Femur (tissue), 1 donor: ENCODE measurements at regions not wholly inside any gene's neighbourhood (a gene's known extent, or its start where the extent isn't known, plus 50 kb on each side); places are given as distances from the start of the nearest gene placed in this dataset.
"Not testable (repeated sequence)": the region's sequence is repeated elsewhere in the genome, so short reads cannot be mapped to it uniquely, and the experiment has no call there.

Source experiments
- DNase-seq: peaks from one replicate; pipeline ENCODE4 v3.0.0-alpha.2; 2017

- DNase-seq: no peak
Measured at GRCh38 chr12:131192951-131193350, 239.2 kb downstream of the ADGRD1 start.

GRCh38 chr12:131194166-131194565 lies 240.5 kb downstream of the ADGRD1 start:
- no peak for DNase-seq

GRCh38 chr12:131195796-131196195 lies 242.1 kb downstream of the ADGRD1 start:
- no peak for DNase-seq

GRCh38 chr12:131196220-131196619 lies 242.5 kb downstream of the ADGRD1 start:
- no peak for DNase-seq

- DNase-seq: no peak
Measured at GRCh38 chr12:131197490-131197889, 243.8 kb downstream of the ADGRD1 start.

- no peak for DNase-seq
Measured at GRCh38 chr12:131199221-131199620, 245.5 kb downstream of the ADGRD1 start.

- DNase-seq: not testable (repeated sequence)
Measured at GRCh38 chr12:131201912-131202311, 248.2 kb downstream of the ADGRD1 start.

GRCh38 chr12:131202592-131203378 lies 249.1 kb downstream of the ADGRD1 start:
- no peak for DNase-seq

GRCh38 chr12:131203666-131204415 lies 250.1 kb downstream of the ADGRD1 start:
- DNase-seq: no peak

GRCh38 chr12:131204416-131205274 lies 250.9 kb downstream of the ADGRD1 start:
- DNase-seq: no peak

GRCh38 chr12:131205275-131205933 lies 251.7 kb downstream of the ADGRD1 start:
- DNase-seq: not testable (repeated sequence)

- not testable (repeated sequence) for DNase-seq
Measured at GRCh38 chr12:131206630-131207299, 253.1 kb downstream of the ADGRD1 start.

GRCh38 chr12:131207300-131207660 lies 253.6 kb downstream of the ADGRD1 start:
- DNase-seq: not testable (repeated sequence)

GRCh38 chr12:131207841-131208240 lies 254.1 kb downstream of the ADGRD1 start:
- not testable (repeated sequence) for DNase-seq

GRCh38 chr12:131208425-131208824 lies 254.7 kb downstream of the ADGRD1 start:
- no peak for DNase-seq

- no peak for DNase-seq
Measured at GRCh38 chr12:131209082-131210070, 255.7 kb downstream of the ADGRD1 start.

- no peak for DNase-seq
Measured at GRCh38 chr12:131210506-131211339, 257.0 kb downstream of the ADGRD1 start.

- DNase-seq: no peak
Measured at GRCh38 chr12:131211340-131211938, 257.7 kb downstream of the ADGRD1 start.

- DNase-seq: no peak
Measured at GRCh38 chr12:131213896-131214442, 260.3 kb downstream of the ADGRD1 start.
